HUES48 (cell line): ENCODE measurements at regions not wholly inside any gene's neighbourhood (a gene's known extent, or its start where the extent isn't known, plus 50 kb on each side); places are given as distances from the start of the nearest gene placed in this dataset.

Source experiments
- H3K27ac ChIP-seq: one replicate; pipeline ENCODE4 v1.7.0; 2013; ENCODE audit warnings: low read depth, low read length, inconsistent platforms
- H3K27me3 ChIP-seq: 2 replicates; pipeline ENCODE4 v1.6.1; 2013; ENCODE audit warnings: mild to moderate bottlenecking, low read length; ENCODE audit not compliant: control insufficient read depth, insufficient read depth
- H3K36me3 ChIP-seq: 2 replicates; pipeline ENCODE4 v1.6.1; 2013; ENCODE audit warnings: low read length; ENCODE audit not compliant: control insufficient read depth, insufficient read depth
- H3K4me1 ChIP-seq: 2 replicates; pipeline ENCODE4 v1.6.1; 2013; ENCODE audit warnings: mild to moderate bottlenecking, low read length; ENCODE audit not compliant: control insufficient read depth, insufficient read depth
- H3K4me3 ChIP-seq: 2 replicates; pipeline ENCODE4 v1.5.1; 2013; ENCODE audit warnings: mild to moderate bottlenecking, low read depth, low read length
- H3K9ac ChIP-seq: 2 replicates; pipeline ENCODE4 v1.6.1; 2013; ENCODE audit warnings: mild to moderate bottlenecking, low read depth, low read length, moderate library complexity
- H3K9me3 ChIP-seq: 2 replicates; pipeline ENCODE4 v1.6.1; 2013; ENCODE audit warnings: low read length; ENCODE audit not compliant: control insufficient read depth, insufficient read depth

GRCh38 chr3:105999856-106000255 is 131.0 kb upstream of the CBLB start:
- Histone ChIP-seq H3K27ac (no peak overlapping the region), H3K4me3 (no peak overlapping the region), H3K36me3 (no peaks in the 10 kb centered on the region), H3K9ac (no peak overlapping the region), H3K4me1 (no peaks in the 10 kb centered on the region), H3K9me3 (no peaks in the 10 kb centered on the region; the same call in 1 of the 2 replicates), H3K27me3 (no peaks in the 10 kb centered on the region)

GRCh38 chr3:106001923-106002322 is 133.1 kb upstream of the CBLB start:
- Histone ChIP-seq H3K27me3 (no peaks in the 10 kb centered on the region), H3K4me1 (no peaks in the 10 kb centered on the region), H3K9me3 (no peaks in the 10 kb centered on the region; the same call in 1 of the 2 replicates), H3K9ac (no peak overlapping the region), H3K36me3 (no peaks in the 10 kb centered on the region), H3K4me3 (no peak overlapping the region), H3K27ac (no peak overlapping the region)

- no peak overlapping the region for H3K27ac ChIP-seq
- no peaks in the 10 kb centered on the region for H3K4me1 ChIP-seq
- no peaks in the 10 kb centered on the region for H3K9me3 ChIP-seq
- H3K9ac ChIP-seq = no peak overlapping the region
- no peaks in the 10 kb centered on the region for H3K36me3 ChIP-seq
- no peaks in the 10 kb centered on the region for H3K27me3 ChIP-seq
- no peak overlapping the region for H3K4me3 ChIP-seq
Measured at GRCh38 chr3:106004137-106004681, 135.4 kb upstream of the CBLB start.

- H3K27me3 ChIP-seq = no peaks in the 10 kb centered on the region
- H3K9me3 ChIP-seq = no peaks in the 10 kb centered on the region
- H3K4me1 ChIP-seq = no peaks in the 10 kb centered on the region
- no peak overlapping the region for H3K27ac ChIP-seq
- H3K4me3 ChIP-seq = no peak overlapping the region
- H3K36me3 ChIP-seq = no peaks in the 10 kb centered on the region
- H3K9ac ChIP-seq = no peak overlapping the region
Measured at GRCh38 chr3:106004826-106005225, 136.0 kb upstream of the CBLB start.

- Histone ChIP-seq H3K27me3 (no peaks in the 10 kb centered on the region), H3K4me3 (no peak overlapping the region), H3K9ac (no peak overlapping the region), H3K27ac (no peak overlapping the region), H3K4me1 (no peaks in the 10 kb centered on the region), H3K36me3 (no peaks in the 10 kb centered on the region), H3K9me3 (no peaks in the 10 kb centered on the region)
Measured at GRCh38 chr3:106006001-106006400, 137.2 kb upstream of the CBLB start.

- Histone ChIP-seq H3K36me3 (no peaks in the 10 kb centered on the region), H3K9ac (no peak overlapping the region), H3K9me3 (no peaks in the 10 kb centered on the region), H3K27me3 (no peaks in the 10 kb centered on the region), H3K4me1 (no peaks in the 10 kb centered on the region), H3K4me3 (no peak overlapping the region), H3K27ac (no peak overlapping the region)
Measured at GRCh38 chr3:106006571-106006970, 137.8 kb upstream of the CBLB start.

GRCh38 chr3:106007512-106007911 is 138.7 kb upstream of the CBLB start:
- no peak overlapping the region for H3K4me3 ChIP-seq
- H3K4me1 ChIP-seq = no peaks in the 10 kb centered on the region
- no peaks in the 10 kb centered on the region for H3K36me3 ChIP-seq
- no peaks in the 10 kb centered on the region for H3K27me3 ChIP-seq
- no peak overlapping the region for H3K9ac ChIP-seq
- H3K9me3 ChIP-seq = no peaks in the 10 kb centered on the region
- no peak overlapping the region for H3K27ac ChIP-seq

GRCh38 chr3:106008766-106009165 is 140.0 kb upstream of the CBLB start:
- no peaks in the 10 kb centered on the region for H3K36me3 ChIP-seq

GRCh38 chr3:106010829-106011228 is 142.0 kb upstream of the CBLB start:
- Histone ChIP-seq H3K4me3 (no peak overlapping the region), H3K27ac (no peak overlapping the region), H3K9ac (no peak overlapping the region), H3K4me1 (no peaks in the 10 kb centered on the region), H3K36me3 (no peaks in the 10 kb centered on the region), H3K9me3 (no peaks in the 10 kb centered on the region), H3K27me3 (no peaks in the 10 kb centered on the region)

More at GRCh38 chr3:106008766-106009165, 140.0 kb upstream of the CBLB start:
- Histone ChIP-seq H3K27ac (no peak overlapping the region), H3K4me3 (no peak overlapping the region), H3K4me1 (no peaks in the 10 kb centered on the region), H3K27me3 (no peaks in the 10 kb centered on the region), H3K9ac (no peak overlapping the region), H3K9me3 (no peaks in the 10 kb centered on the region)

GRCh38 chr3:106013971-106014370 is 145.2 kb upstream of the CBLB start:
- no peak overlapping the region for H3K9ac ChIP-seq
- no peak overlapping the region for H3K27ac ChIP-seq
- no peaks in the 10 kb centered on the region for H3K27me3 ChIP-seq
- H3K9me3 ChIP-seq = no peaks in the 10 kb centered on the region
- no peak overlapping the region for H3K4me3 ChIP-seq
- H3K4me1 ChIP-seq = no peaks in the 10 kb centered on the region
- H3K36me3 ChIP-seq = no peaks in the 10 kb centered on the region

GRCh38 chr3:106014518-106014917 is 145.7 kb upstream of the CBLB start:
- Histone ChIP-seq H3K9me3 (no peaks in the 10 kb centered on the region), H3K27ac (no peak overlapping the region), H3K4me1 (no peaks in the 10 kb centered on the region), H3K36me3 (no peaks in the 10 kb centered on the region), H3K4me3 (no peak overlapping the region), H3K9ac (no peak overlapping the region), H3K27me3 (no peaks in the 10 kb centered on the region)

- Histone ChIP-seq H3K27ac (no peak overlapping the region), H3K4me3 (no peak overlapping the region), H3K36me3 (no peaks in the 10 kb centered on the region), H3K27me3 (no peaks in the 10 kb centered on the region), H3K9ac (no peak overlapping the region), H3K4me1 (no peaks in the 10 kb centered on the region), H3K9me3 (no peaks in the 10 kb centered on the region)
Measured at GRCh38 chr3:106014971-106015370, 146.2 kb upstream of the CBLB start.
